Prostate gland (tissue), 2 donors: ENCODE measurements at regions not wholly inside any gene's neighbourhood (a gene's known extent, or its start where the extent isn't known, plus 50 kb on each side); places are given as distances from the start of the nearest gene placed in this dataset.

Experiments used
- DNase-seq: peaks from one replicate; pipeline ENCODE4 v3.0.0-alpha.2; 2019; ENCODE audit warnings: low spot score
- H3K27ac ChIP-seq, 2 donors: fragments of 200-600 bp; sonication (generic); 2 replicates each; pipeline ENCODE4 v1.5.1; 2017 to 2019
- H3K27me3 ChIP-seq: fragments of 200-600 bp; sonication (generic); replicated peaks from 2 replicates; pipeline ENCODE4 v1.5.1; 2019; ENCODE audit not compliant: insufficient read depth
- H3K36me3 ChIP-seq, 2 donors: fragments of 200-600 bp; sonication (generic); 1 replicate in 1 of 2; 2 replicates in 1 of 2; pipeline versions ENCODE4 v1.5.1 to v1.8.1; 2017 to 2019
- H3K4me1 ChIP-seq: fragments of 200-600 bp; sonication (generic); replicated peaks from 2 replicates; pipeline ENCODE4 v1.5.1; 2019
- H3K4me3 ChIP-seq, 2 donors: fragments of 200-600 bp; sonication (generic); 2 replicates each; pipeline ENCODE4 v1.5.1; 2017 to 2019
- H3K9me3 ChIP-seq: fragments of 200-600 bp; sonication (generic); 2 replicates; pipeline ENCODE4 v1.5.1; 2017
- POLR2A ChIP-seq: fragments of 450-650 bp; IDR thresholded peaks from one replicate; pipeline ENCODE4 v1.6.1; 2016; ENCODE audit warnings: antibody characterized with exemption, mild to moderate bottlenecking
- POLR2AphosphoS5 ChIP-seq: sonication (generic); formaldehyde crosslinking; IDR thresholded peaks from one replicate; pipeline ENCODE4 v1.6.1; 2017; ENCODE audit warnings: antibody characterized with exemption
- WGBS: methylation state at CpG from one replicate; pipeline ENCODE4 v1.1.5; 2018; 5-methylcytosine and 5-hydroxymethylcytosine counted together
- intact Hi-C: fragments of 100-400 bp; cut with DNase I; formaldehyde crosslinking; loops from one replicate; pipeline ENCODE4 v1.14.2; 2022
- TF ChIP-seq, protein P1 (sequence below), 4 experiments: fragments of 200-600 bp in 2 of 4; fragments of 450-650 bp in 2 of 4; sonication (generic) in 2 of 4; IDR thresholded peaks; 1 replicate in 3 of 4; 2 replicates in 1 of 4; pipeline ENCODE4 v1.5.1; 2016 to 2019; ENCODE audit warnings: antibody characterized with exemption in 4 of 4, mild to moderate bottlenecking in 2 of 4, moderate library complexity in 2 of 4

DNA sequence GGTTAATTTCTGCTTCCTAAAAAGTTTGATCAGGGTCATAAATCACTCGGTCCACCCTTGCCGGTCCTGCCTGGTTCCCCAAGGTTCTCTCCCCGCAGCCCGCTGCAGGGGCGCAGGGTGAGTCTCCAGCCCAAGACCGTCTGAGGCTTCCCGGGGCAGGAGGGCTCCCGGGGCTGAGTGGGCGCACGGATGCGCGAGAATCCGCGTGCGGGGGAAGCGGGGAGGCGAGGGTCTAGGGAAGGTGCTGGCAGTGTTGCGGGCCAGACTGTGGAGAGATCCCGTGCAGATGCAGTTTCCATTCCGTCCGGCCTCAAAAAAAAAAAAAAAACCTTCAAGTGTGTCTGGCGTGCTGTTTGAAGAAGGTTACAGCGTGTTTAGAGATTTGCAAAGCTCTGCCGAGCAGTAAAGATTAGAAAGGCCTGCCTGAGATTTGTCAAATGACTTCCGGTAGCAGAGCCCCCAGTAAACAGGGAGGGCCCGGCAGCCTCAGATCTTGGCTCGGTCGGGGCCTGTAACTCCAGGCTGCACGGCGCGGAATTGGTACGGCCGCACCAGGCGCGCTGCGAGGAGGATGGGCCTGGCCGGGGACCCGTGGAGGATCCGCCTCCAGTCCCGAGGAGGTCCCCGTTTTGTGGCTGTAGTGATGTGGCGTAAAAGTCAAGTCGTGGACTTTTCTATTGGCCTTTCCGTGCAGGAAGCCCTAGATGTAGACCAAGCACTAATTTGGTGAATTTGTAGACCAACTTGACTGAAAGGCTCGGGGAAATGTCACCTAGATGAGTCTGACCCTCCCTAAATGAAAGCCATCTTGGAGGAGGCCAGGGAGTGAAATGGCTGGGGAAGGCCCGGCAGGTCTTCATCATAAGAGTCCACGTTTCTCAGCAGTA, 293.2 kb upstream of the NFE2L3 start:
- Histone ChIP-seq H3K27ac (no peak overlapping the region), H3K4me3 (no peak overlapping the region), H3K36me3 (no peaks in the 10 kb centered on the region), H3K4me1 (peaks cover 5% of the 10 kb centered on the region), H3K27me3 (peaks cover 54% of the 10 kb centered on the region), H3K9me3 (no peaks in the 10 kb centered on the region)
- TF ChIP-seq, protein P1, sequence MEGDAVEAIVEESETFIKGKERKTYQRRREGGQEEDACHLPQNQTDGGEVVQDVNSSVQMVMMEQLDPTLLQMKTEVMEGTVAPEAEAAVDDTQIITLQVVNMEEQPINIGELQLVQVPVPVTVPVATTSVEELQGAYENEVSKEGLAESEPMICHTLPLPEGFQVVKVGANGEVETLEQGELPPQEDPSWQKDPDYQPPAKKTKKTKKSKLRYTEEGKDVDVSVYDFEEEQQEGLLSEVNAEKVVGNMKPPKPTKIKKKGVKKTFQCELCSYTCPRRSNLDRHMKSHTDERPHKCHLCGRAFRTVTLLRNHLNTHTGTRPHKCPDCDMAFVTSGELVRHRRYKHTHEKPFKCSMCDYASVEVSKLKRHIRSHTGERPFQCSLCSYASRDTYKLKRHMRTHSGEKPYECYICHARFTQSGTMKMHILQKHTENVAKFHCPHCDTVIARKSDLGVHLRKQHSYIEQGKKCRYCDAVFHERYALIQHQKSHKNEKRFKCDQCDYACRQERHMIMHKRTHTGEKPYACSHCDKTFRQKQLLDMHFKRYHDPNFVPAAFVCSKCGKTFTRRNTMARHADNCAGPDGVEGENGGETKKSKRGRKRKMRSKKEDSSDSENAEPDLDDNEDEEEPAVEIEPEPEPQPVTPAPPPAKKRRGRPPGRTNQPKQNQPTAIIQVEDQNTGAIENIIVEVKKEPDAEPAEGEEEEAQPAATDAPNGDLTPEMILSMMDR (IDR thresholded peaks at IDR 0.05), result no peak
- TF ChIP-seq POLR2A (no peak), POLR2AphosphoS5 (no peak)
- intact Hi-C loops, result no loop called here
- WGBS, result 26% methylated on average over 47 of the region's 47 CpGs
- no peak for DNase-seq

DNA sequence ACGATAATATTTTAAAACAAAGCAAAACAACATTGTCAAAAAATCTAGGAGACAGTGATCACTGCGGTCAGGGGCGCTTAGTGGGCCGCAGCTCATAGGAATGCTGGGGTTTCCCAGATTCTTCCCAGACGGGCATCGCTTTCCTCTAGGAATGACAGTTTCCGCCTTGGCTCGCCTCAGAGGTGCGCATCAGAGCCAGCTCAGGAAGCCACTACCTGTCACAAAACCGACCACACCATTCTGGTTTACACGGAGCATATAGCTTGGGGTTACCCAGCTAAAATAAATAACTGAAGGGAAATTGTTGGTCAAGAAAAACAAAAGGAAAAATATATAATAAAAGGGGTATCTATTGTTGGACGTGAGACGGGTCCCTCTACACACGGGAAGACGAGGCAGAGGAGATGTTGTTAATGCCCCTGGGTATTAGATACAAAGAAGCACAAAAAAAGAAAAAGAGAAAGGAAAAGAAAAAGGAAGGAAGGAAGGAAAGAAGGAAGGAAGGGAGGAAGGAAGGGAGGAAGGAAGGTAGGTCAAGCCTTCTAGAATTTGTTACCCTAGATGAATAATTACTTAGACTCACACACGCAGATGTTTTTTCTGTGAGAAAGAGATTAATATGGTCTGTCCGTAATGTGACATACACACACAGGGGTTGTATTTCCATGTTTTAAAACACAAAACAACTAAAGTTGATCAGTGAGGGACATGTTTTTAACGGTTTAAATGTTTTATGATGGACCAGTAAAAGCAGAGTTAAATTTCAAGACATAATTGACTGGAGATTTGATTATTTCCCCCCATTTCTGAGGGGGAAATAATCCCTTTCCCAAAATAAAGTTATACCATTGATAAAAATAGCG, 292.4 kb upstream of the NFE2L3 start:
- H3K4me1 ChIP-seq, result peaks cover 5% of the 10 kb centered on the region
- no peak overlapping the region for H3K27ac ChIP-seq
- TF ChIP-seq POLR2AphosphoS5 (no peak), POLR2A (no peak)
- TF ChIP-seq, protein P1 (IDR thresholded peaks at IDR 0.05), result no peak
- no peaks in the 10 kb centered on the region for H3K36me3 ChIP-seq
- no peak overlapping the region for H3K4me3 ChIP-seq
- 64% methylated on average over 19 of the region's 19 CpGs for WGBS
- intact Hi-C loops, result loop anchor here (10.0 kb wide), 2 partner anchors 515 to 1295 kb away; partner anchors contain the start of genes HOXA3 and HOXA7
- no peaks in the 10 kb centered on the region for H3K9me3 ChIP-seq
- peaks cover 51% of the 10 kb centered on the region for H3K27me3 ChIP-seq
- no peak for DNase-seq

DNA sequence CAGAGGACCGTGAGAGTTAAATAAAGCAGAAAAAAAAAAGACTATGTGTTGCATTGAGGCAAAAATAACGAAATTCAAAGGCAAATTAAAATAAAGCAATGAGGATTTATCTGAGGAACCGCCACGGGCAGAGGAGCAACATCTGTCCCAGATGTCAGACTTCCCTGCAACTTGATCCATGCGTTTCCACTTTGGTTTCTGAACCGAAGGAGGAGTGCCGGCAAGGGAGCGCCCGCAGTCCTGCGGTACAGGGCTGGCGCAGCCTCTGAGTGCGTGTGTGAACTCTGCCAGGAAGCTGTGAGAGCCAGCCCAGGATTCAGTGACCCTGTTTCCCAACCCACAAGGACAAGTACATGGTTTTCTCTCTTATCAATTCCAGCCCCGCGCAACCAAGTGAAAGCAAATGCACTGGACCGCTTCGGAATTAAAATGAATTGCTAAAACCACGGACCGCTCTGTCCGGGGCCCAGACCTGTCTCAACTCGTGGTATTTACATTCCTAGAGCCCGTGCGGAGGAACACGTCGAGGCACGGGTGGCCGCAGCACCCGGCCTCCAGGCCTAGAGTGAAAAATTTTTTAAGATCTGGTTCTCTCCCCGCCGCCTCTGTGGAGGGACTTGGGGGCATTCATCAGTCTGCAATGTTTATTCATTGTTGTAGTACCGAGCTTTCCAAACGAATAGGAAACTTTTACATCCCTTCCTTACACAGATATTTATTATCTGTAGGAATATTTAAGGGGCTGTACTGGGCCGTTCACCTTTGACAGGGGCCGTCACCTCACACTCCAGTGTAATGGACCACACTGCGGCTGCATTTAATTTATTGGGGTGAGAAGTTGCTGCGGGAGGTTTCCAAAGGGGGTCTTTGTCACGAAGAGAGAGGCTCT, 291.5 kb upstream of the NFE2L3 start:
- Histone ChIP-seq H3K4me1 (peaks cover 5% of the 10 kb centered on the region), H3K9me3 (no peaks in the 10 kb centered on the region), H3K27ac (no peak overlapping the region), H3K36me3 (no peaks in the 10 kb centered on the region), H3K4me3 (no peak overlapping the region), H3K27me3 (peaks cover 51% of the 10 kb centered on the region)
- intact Hi-C loops, result loop anchor here (10.0 kb wide), 2 partner anchors 514 to 1294 kb away; partner anchors contain the start of genes HOXA3 and HOXA7
- no peak for DNase-seq
- WGBS, result 19% methylated on average over 36 of the region's 36 CpGs
- TF ChIP-seq POLR2A (no peak), POLR2AphosphoS5 (no peak)
- TF ChIP-seq, protein P1 (IDR thresholded peaks at IDR 0.05), result no peak

DNA sequence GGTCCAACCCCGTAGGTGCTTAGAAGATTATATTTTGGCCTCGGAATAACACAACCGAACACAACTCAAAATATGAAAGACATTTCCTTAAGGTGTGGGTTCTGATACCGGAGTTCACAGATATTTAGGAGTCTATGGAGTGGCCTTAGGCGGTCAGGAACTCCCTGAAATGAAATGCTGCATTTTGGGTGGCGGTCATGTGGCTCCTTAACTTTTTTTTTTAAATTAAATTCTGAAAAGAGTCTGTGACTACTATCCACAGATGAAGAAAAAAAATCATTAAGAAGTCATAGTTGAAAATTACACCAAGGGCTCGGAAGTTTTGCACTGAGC, 290.9 kb upstream of the NFE2L3 start:
- no peak for DNase-seq
- H3K36me3 ChIP-seq, result no peaks in the 10 kb centered on the region
- H3K9me3 ChIP-seq, result no peaks in the 10 kb centered on the region
- H3K27ac ChIP-seq, result no peak overlapping the region
- intact Hi-C loops, result loop anchor here (10.0 kb wide), 2 partner anchors 514 to 1294 kb away; partner anchors contain the start of genes HOXA3 and HOXA7
- H3K4me3 ChIP-seq, result no peak overlapping the region
- TF ChIP-seq POLR2AphosphoS5, result no peak
- TF ChIP-seq POLR2A, result no peak
- TF ChIP-seq, protein P1 (IDR thresholded peaks at IDR 0.05), result no peak
- peaks cover 53% of the 10 kb centered on the region for H3K27me3 ChIP-seq
- 51% methylated on average over 7 of the region's 7 CpGs for WGBS
- peaks cover 5% of the 10 kb centered on the region for H3K4me1 ChIP-seq
